ENCODE measurements at regions not wholly inside any gene's neighbourhood (a gene's known extent, or its start where the extent isn't known, plus 50 kb on each side); places are given as distances from the start of the nearest gene placed in this dataset.

DNA sequence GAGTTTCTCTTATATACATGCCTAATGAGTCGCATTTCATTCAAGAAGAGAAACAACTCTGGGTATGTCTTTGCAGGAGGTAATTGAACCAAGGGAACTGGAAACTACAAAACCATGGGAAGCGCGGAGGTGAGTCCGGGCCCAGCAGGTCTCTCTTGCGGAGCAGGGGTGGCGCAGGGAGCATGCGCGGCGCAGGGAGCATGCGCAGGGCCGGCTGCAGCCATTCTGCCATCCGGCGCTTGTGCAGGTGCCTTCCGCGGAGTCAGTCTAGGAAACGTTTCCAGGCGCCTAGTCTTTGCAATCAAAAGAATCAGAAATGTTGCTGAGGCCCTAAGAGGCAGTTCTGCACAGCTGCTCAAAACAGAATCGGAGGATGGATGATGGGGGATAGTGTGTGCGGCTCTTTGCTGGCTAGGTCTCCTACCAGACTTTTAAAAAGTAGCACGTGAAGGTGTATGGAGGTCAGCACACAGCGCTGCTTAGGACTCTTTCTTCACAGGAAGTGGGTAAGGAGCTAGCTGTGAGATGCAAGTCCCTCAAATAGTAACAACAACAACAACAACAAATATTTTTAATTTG, 433.8 kb upstream of the FAT1 start:
- no peak for TF ChIP-seq CREB1 (IDR thresholded peaks at IDR 0.05; ENCODE audit: low read depth)
- no peak for TF ChIP-seq FOXM1 (IDR thresholded peaks at IDR 0.05; ENCODE audit: borderline replicate concordance, low read depth)
- no peak for TF ChIP-seq TEAD4 (IDR thresholded peaks at IDR 0.05)
- no peak for TF ChIP-seq YY1 (IDR thresholded peaks at IDR 0.05; ENCODE audit: low read depth)
- TF ChIP-seq EGR1 (IDR thresholded peaks at IDR 0.05): no peak
- TF ChIP-seq NFIC (IDR thresholded peaks at IDR 0.05): no peak
- TF ChIP-seq, protein P1, sequence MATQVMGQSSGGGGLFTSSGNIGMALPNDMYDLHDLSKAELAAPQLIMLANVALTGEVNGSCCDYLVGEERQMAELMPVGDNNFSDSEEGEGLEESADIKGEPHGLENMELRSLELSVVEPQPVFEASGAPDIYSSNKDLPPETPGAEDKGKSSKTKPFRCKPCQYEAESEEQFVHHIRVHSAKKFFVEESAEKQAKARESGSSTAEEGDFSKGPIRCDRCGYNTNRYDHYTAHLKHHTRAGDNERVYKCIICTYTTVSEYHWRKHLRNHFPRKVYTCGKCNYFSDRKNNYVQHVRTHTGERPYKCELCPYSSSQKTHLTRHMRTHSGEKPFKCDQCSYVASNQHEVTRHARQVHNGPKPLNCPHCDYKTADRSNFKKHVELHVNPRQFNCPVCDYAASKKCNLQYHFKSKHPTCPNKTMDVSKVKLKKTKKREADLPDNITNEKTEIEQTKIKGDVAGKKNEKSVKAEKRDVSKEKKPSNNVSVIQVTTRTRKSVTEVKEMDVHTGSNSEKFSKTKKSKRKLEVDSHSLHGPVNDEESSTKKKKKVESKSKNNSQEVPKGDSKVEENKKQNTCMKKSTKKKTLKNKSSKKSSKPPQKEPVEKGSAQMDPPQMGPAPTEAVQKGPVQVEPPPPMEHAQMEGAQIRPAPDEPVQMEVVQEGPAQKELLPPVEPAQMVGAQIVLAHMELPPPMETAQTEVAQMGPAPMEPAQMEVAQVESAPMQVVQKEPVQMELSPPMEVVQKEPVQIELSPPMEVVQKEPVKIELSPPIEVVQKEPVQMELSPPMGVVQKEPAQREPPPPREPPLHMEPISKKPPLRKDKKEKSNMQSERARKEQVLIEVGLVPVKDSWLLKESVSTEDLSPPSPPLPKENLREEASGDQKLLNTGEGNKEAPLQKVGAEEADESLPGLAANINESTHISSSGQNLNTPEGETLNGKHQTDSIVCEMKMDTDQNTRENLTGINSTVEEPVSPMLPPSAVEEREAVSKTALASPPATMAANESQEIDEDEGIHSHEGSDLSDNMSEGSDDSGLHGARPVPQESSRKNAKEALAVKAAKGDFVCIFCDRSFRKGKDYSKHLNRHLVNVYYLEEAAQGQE (IDR thresholded peaks at IDR 0.05; ENCODE audit: low read depth): no peak
- TF ChIP-seq CEBPB (IDR thresholded peaks at IDR 0.05): no peak
- TF ChIP-seq ZBTB7A (IDR thresholded peaks at IDR 0.05; ENCODE audit: low read depth): no peak

GRCh38 chr4:187158003-187158402, 434.3 kb upstream of the FAT1 start:
- TF ChIP-seq TAF1 (IDR thresholded peaks at IDR 0.05; ENCODE audit: low read depth) (no peak), NFIC (IDR thresholded peaks at IDR 0.05) (no peak), EP300 (IDR thresholded peaks at IDR 0.05; ENCODE audit: borderline replicate concordance) (no peak), CREB1 (IDR thresholded peaks at IDR 0.05; ENCODE audit: low read depth) (no peak), USF1 (IDR thresholded peaks at IDR 0.05) (no peak), YY1 (IDR thresholded peaks at IDR 0.05; ENCODE audit: low read depth) (no peak), ZBTB7A (IDR thresholded peaks at IDR 0.05; ENCODE audit: low read depth) (no peak)
- TF ChIP-seq, protein P1 (IDR thresholded peaks at IDR 0.05; ENCODE audit: low read depth): no peak

DNA sequence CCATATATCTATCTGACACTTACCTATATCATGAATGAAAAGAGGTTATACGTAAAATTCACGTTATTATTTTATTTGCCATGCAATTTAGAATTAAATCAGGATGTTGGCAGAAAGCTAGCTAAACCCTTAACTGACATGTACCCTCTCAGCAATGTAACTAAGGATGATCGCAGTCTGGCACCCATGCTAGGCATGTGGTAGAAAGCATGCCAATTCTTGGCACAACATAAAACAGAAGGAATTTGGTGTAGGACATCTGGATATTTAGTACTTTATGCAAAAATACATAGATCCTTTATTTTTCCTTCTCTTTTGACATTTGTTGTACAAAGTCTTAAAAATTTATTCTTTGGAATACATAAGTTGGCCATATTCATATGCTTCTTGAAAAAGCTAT, 436.8 kb upstream of the FAT1 start:
- TF ChIP-seq FOXM1 (IDR thresholded peaks at IDR 0.05; ENCODE audit: borderline replicate concordance, low read depth) (no peak), YY1 (IDR thresholded peaks at IDR 0.05; ENCODE audit: low read depth) (no peak), TCF12 (IDR thresholded peaks at IDR 0.05; ENCODE audit: low read depth) (no peak), CEBPB (IDR thresholded peaks at IDR 0.05) (no peak), MAX (IDR thresholded peaks at IDR 0.05) (no peak), EGR1 (IDR thresholded peaks at IDR 0.05) (no peak), NFIC (IDR thresholded peaks at IDR 0.05) (no peak), ZBTB7A (IDR thresholded peaks at IDR 0.05; ENCODE audit: low read depth) (no peak), TAF1 (IDR thresholded peaks at IDR 0.05; ENCODE audit: low read depth) (no peak), CREB1 (IDR thresholded peaks at IDR 0.05; ENCODE audit: low read depth) (no peak), TEAD4 (IDR thresholded peaks at IDR 0.05) (no peak), EP300 (IDR thresholded peaks at IDR 0.05; ENCODE audit: borderline replicate concordance) (no peak), RAD21 (IDR thresholded peaks at IDR 0.05; ENCODE audit: low read depth) (no peak), USF1 (IDR thresholded peaks at IDR 0.05) (no peak)
- TF ChIP-seq, protein P1 (IDR thresholded peaks at IDR 0.05; ENCODE audit: low read depth): no peak

- TF ChIP-seq NFIC (IDR thresholded peaks at IDR 0.05): no peak
- no peak for TF ChIP-seq MAX (IDR thresholded peaks at IDR 0.05)
- TF ChIP-seq TCF12 (IDR thresholded peaks at IDR 0.05; ENCODE audit: low read depth): no peak
- TF ChIP-seq YY1 (IDR thresholded peaks at IDR 0.05; ENCODE audit: low read depth): no peak
- no peak for TF ChIP-seq TEAD4 (IDR thresholded peaks at IDR 0.05)
- no peak for TF ChIP-seq CREB1 (IDR thresholded peaks at IDR 0.05; ENCODE audit: low read depth)
- TF ChIP-seq RAD21 (IDR thresholded peaks at IDR 0.05; ENCODE audit: low read depth): no peak
- no peak for TF ChIP-seq USF1 (IDR thresholded peaks at IDR 0.05)
- no peak for TF ChIP-seq FOXM1 (IDR thresholded peaks at IDR 0.05; ENCODE audit: borderline replicate concordance, low read depth)
- TF ChIP-seq, protein P1 (IDR thresholded peaks at IDR 0.05; ENCODE audit: low read depth): no peak
- TF ChIP-seq CEBPB (IDR thresholded peaks at IDR 0.05): no peak
- no peak for TF ChIP-seq TAF1 (IDR thresholded peaks at IDR 0.05; ENCODE audit: low read depth)
- TF ChIP-seq EGR1 (IDR thresholded peaks at IDR 0.05): no peak
- TF ChIP-seq EP300 (IDR thresholded peaks at IDR 0.05; ENCODE audit: borderline replicate concordance): no peak
- no peak for TF ChIP-seq ZBTB7A (IDR thresholded peaks at IDR 0.05; ENCODE audit: low read depth)
Measured at GRCh38 chr4:187166886-187167512, 443.3 kb upstream of the FAT1 start.

Measured in Ishikawa (cell line).